HCT116 (cell line): ENCODE measurements at regions not wholly inside any gene's neighbourhood (a gene's known extent, or its start where the extent isn't known, plus 50 kb on each side); places are given as distances from the start of the nearest gene placed in this dataset.

Experiments used
- ATAC-seq: fragments of 200-7000 bp; cut with Tn5 transposase; 2 replicates; pipeline ENCODE4 v1.9.1; 2020; ENCODE audit warnings: mild to moderate bottlenecking, moderate library complexity
- BruUV-seq: library from RNA; stranded (reverse); fragments of 400-500 nt; replicated peaks from 2 replicates; lab custom pipeline; 2021; lab: Mats Ljungman, UMichigan
- CTCF ChIA-PET: fragments of 300-600 bp; sonication (Branson Sonifier 250); formaldehyde crosslinking; loops from one replicate; lab custom pipeline; 2021; ENCODE audit warnings: antibody characterized with exemption; lab: Charles Lee
- POLR2A ChIA-PET: fragments of 300-600, 350-600 bp; sonication (Branson Sonifier 250); formaldehyde crosslinking; loops from one replicate; lab custom pipeline; 2021; ENCODE audit warnings: antibody characterized with exemption; lab: Charles Lee
- RAD21 ChIA-PET, 2 experiments: fragments of 300-600 bp; sonication (Branson Sonifier 250); formaldehyde crosslinking; loops; one replicate each; lab custom pipeline; 2023; ENCODE audit warnings: low total read pairs in 2 of 2; ENCODE audit not compliant: uncharacterized antibody in 2 of 2, unreplicated experiment in 2 of 2, low non-redundant PET in 1 of 2; lab: Charles Lee
- DNase-seq: peaks from one replicate; pipeline ENCODE4 v3.0.0-alpha.2; 2010; ENCODE audit warnings: low read depth, low spot score
- H2AFZ ChIP-seq: fragments of 200-600 bp; shearing (Covaris generic), sonication (generic); 2 replicates; pipeline ENCODE4 v1.6.1; 2017; ENCODE audit warnings: low read depth, mixed run types, mixed read lengths, antibody characterized with exemption, low read length; ENCODE audit not compliant: poor library complexity, severe bottlenecking
- H3K27ac ChIP-seq: 2 replicates; pipeline ENCODE4 v1.5.1; 2012; ENCODE audit warnings: low read depth, low read length
- H3K27me3 ChIP-seq: fragments of 200-600 bp; sonication (generic); 2 replicates; pipeline ENCODE4 v1.6.1; 2016; ENCODE audit warnings: mixed run types, low read length, mixed read lengths; ENCODE audit not compliant: insufficient read depth
- H3K36me3 ChIP-seq, 2 experiments: fragments of 200-500 bp in 1 of 2; fragments of 200-600 bp in 1 of 2; sonication (Bioruptor generic) in 1 of 2; sonication (generic) in 1 of 2; 2 replicates each; pipeline versions ENCODE4 v1.5.1 to v1.6.1; 2014 to 2016; ENCODE audit warnings: low read length in 2 of 2, inconsistent platforms in 1 of 2, mixed read lengths in 1 of 2, mixed run types in 1 of 2; ENCODE audit not compliant: insufficient read depth in 2 of 2, control insufficient read depth in 1 of 2
- H3K4me1 ChIP-seq, 2 experiments: fragments of 200-600 bp in 1 of 2; sonication (generic) in 1 of 2; 2 replicates each; pipeline versions ENCODE4 v1.5.1 to v1.6.1; 2012 to 2017; ENCODE audit warnings: low read length in 2 of 2, inconsistent platforms in 1 of 2, mild to moderate bottlenecking in 1 of 2, mixed read lengths in 1 of 2, mixed run types in 1 of 2, moderate library complexity in 1 of 2; ENCODE audit not compliant: insufficient read depth in 2 of 2, control insufficient read depth in 1 of 2
- H3K4me2 ChIP-seq: fragments of 200-600 bp; sonication (generic); 2 replicates; pipeline ENCODE4 v1.6.1; 2017; ENCODE audit warnings: mixed run types, low read length, mixed read lengths
- H3K4me3 ChIP-seq, 2 experiments: fragments of 200-600 bp in 1 of 2; sonication (generic) in 1 of 2; replicated peaks in 1 of 2; 2 replicates each; pipeline ENCODE4 v1.5.1; 2011 to 2016; ENCODE audit warnings: low read length in 2 of 2, control low read depth in 1 of 2, low read depth in 1 of 2, mild to moderate bottlenecking in 1 of 2, mixed read lengths in 1 of 2, mixed run types in 1 of 2
- H3K79me2 ChIP-seq: fragments of 200-600 bp; sonication (generic); 2 replicates; pipeline ENCODE4 v1.6.1; 2017; ENCODE audit warnings: mild to moderate bottlenecking, mixed run types, low read length, moderate library complexity, mixed read lengths; ENCODE audit not compliant: insufficient read depth
- H3K9ac ChIP-seq: fragments of 200-600 bp; sonication (generic); 2 replicates; pipeline ENCODE4 v1.6.1; 2016; ENCODE audit warnings: low read length, mixed read lengths
- H3K9me2 ChIP-seq: fragments of 200-600 bp; sonication (generic), shearing (Covaris generic); 2 replicates; pipeline ENCODE4 v1.6.1; 2017; ENCODE audit warnings: mixed run types, mild to moderate bottlenecking, moderate library complexity; ENCODE audit not compliant: insufficient read depth
- H3K9me3 ChIP-seq, 2 experiments: fragments of 200-500 bp in 1 of 2; fragments of 200-600 bp in 1 of 2; sonication (Bioruptor generic) in 1 of 2; sonication (generic) in 1 of 2; 2 replicates each; pipeline ENCODE4 v1.6.1; 2014 to 2017; ENCODE audit warnings: low read length in 2 of 2, mixed read lengths in 2 of 2, inconsistent platforms in 1 of 2, low read depth in 1 of 2, mild to moderate bottlenecking in 1 of 2, mixed run types in 1 of 2, moderate library complexity in 1 of 2; ENCODE audit not compliant: control insufficient read depth in 1 of 2, insufficient read depth in 1 of 2
- H4K20me1 ChIP-seq: fragments of 200-600 bp; sonication (generic), shearing (Covaris generic); 2 replicates; pipeline ENCODE4 v1.6.1; 2017; ENCODE audit warnings: mixed run types, mild to moderate bottlenecking, moderate library complexity; ENCODE audit not compliant: insufficient read depth
- CBX3 ChIP-seq: IDR thresholded peaks from 2 replicates; pipeline ENCODE4 v1.6.1; 2012; ENCODE audit warnings: low read depth
- CEBPB ChIP-seq: IDR thresholded peaks from 2 replicates; pipeline ENCODE4 v1.6.1; 2012; ENCODE audit warnings: low read depth
- EGR1 ChIP-seq: IDR thresholded peaks from 2 replicates; pipeline ENCODE4 v1.6.1; 2012; ENCODE audit warnings: low read depth
- FOSL1 ChIP-seq: IDR thresholded peaks from 2 replicates; pipeline ENCODE4 v1.6.1; 2012; ENCODE audit warnings: low read depth
- JUND ChIP-seq: IDR thresholded peaks from 2 replicates; pipeline ENCODE4 v1.6.1; 2012
- POLR2A ChIP-seq: IDR thresholded peaks from 2 replicates; pipeline ENCODE4 v1.7.0; 2011; ENCODE audit warnings: borderline replicate concordance; ENCODE audit not compliant: insufficient read depth, insufficient read length; ENCODE audit errors: extremely low read depth
- RAD21 ChIP-seq: IDR thresholded peaks from 2 replicates; pipeline ENCODE4 v1.6.1; 2012; ENCODE audit warnings: low read depth, mild to moderate bottlenecking
- REST ChIP-seq: IDR thresholded peaks from 2 replicates; pipeline ENCODE4 v1.6.1; 2012; ENCODE audit warnings: low read depth
- SIN3A ChIP-seq: IDR thresholded peaks from 2 replicates; pipeline ENCODE4 v1.6.1; 2012; ENCODE audit warnings: low read depth
- SP1 ChIP-seq: IDR thresholded peaks from 2 replicates; pipeline ENCODE4 v1.6.1; 2012; ENCODE audit warnings: low read depth
- SRF ChIP-seq: IDR thresholded peaks from 2 replicates; pipeline ENCODE4 v1.6.1; 2012; ENCODE audit warnings: low read depth
- TCF7L2 ChIP-seq: IDR thresholded peaks from 2 replicates; pipeline ENCODE4 v1.7.0; 2011; ENCODE audit warnings: borderline replicate concordance, inconsistent platforms; ENCODE audit not compliant: insufficient read depth, insufficient read length; ENCODE audit errors: extremely low read depth
- YY1 ChIP-seq: IDR thresholded peaks from 2 replicates; pipeline ENCODE4 v1.6.1; 2011; ENCODE audit warnings: low read length, low read depth, moderate library complexity, mild to moderate bottlenecking; ENCODE audit not compliant: insufficient replicate concordance; ENCODE audit errors: extremely low read depth
- intact Hi-C: fragments of 100-400 bp; cut with micrococcal nuclease; formaldehyde crosslinking; loops from 2 replicates; pipeline ENCODE4 v1.10.0; 2022
- TF ChIP-seq, protein P1 (sequence below): IDR thresholded peaks from 2 replicates; pipeline ENCODE4 v1.6.1; 2011; ENCODE audit warnings: mild to moderate bottlenecking, low read length, moderate library complexity; ENCODE audit not compliant: insufficient replicate concordance; ENCODE audit errors: extremely low read depth
- TF ChIP-seq, protein P2 (sequence below), 3 experiments: fragments of 200-600 bp in 1 of 3; sonication (generic) in 1 of 3; IDR thresholded peaks in 2 of 3; conservative IDR thresholded peaks in 1 of 3; 2 replicates each; pipeline ENCODE4 v1.5.1; 2012 to 2017; ENCODE audit warnings: low read depth in 2 of 3, low read length in 2 of 3, antibody characterized with exemption in 1 of 3, borderline replicate concordance in 1 of 3, control low read depth in 1 of 3, mild to moderate bottlenecking in 1 of 3, mixed read lengths in 1 of 3, mixed run types in 1 of 3, moderate library complexity in 1 of 3; ENCODE audit not compliant: insufficient read depth in 1 of 3

- Histone ChIP-seq H2AFZ (no peak overlapping the region), H3K4me3 (peak overlapping the region in 1 of 2 experiments; percentile 26; a peak in 1 of 4 replicates), H3K9ac (no peak overlapping the region), H3K79me2 (peaks cover 5% of the 10 kb centered on the region; the same call in 1 of the 2 replicates), H4K20me1 (no peaks in the 10 kb centered on the region), H3K4me1 (peaks cover 21 to 40% of the 10 kb centered on the region in 2 experiments), H3K9me2 (no peaks in the 10 kb centered on the region), H3K4me2 (peak overlapping the region; percentile 59), H3K27me3 (no peaks in the 10 kb centered on the region), H3K36me3 (no peaks in the 10 kb centered on the region), H3K27ac (no peak overlapping the region), H3K9me3 (no peaks in the 10 kb centered on the region)
- RAD21 ChIA-PET: interaction anchor here in 1 of 2 experiments (0.9 kb wide), 1 partner anchor 40 kb away, joined by 3 read pairs; no protein-coding TSS in a partner anchor
- peak; percentile 63 for DNase-seq
- no peak for TF ChIP-seq POLR2A
- 0 out of 2 replicates have a peak, but pooled peaks have one; percentile 49 for TF ChIP-seq JUND
- TF ChIP-seq YY1: no peak
- 0 out of 2 replicates have a peak, but pooled peaks have one; percentile 40 for TF ChIP-seq CBX3
- no peak for TF ChIP-seq SRF
- TF ChIP-seq, protein P1, sequence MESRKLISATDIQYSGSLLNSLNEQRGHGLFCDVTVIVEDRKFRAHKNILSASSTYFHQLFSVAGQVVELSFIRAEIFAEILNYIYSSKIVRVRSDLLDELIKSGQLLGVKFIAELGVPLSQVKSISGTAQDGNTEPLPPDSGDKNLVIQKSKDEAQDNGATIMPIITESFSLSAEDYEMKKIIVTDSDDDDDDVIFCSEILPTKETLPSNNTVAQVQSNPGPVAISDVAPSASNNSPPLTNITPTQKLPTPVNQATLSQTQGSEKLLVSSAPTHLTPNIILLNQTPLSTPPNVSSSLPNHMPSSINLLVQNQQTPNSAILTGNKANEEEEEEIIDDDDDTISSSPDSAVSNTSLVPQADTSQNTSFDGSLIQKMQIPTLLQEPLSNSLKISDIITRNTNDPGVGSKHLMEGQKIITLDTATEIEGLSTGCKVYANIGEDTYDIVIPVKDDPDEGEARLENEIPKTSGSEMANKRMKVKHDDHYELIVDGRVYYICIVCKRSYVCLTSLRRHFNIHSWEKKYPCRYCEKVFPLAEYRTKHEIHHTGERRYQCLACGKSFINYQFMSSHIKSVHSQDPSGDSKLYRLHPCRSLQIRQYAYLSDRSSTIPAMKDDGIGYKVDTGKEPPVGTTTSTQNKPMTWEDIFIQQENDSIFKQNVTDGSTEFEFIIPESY: no peak
- TF ChIP-seq REST: no peak
- TF ChIP-seq CEBPB: 0 out of 2 replicates have a peak, but pooled peaks have one; percentile 19
- no peak for TF ChIP-seq RAD21
- TF ChIP-seq SP1: peak; percentile 37
- 0 out of 2 replicates have a peak, but pooled peaks have one; percentile 39 for TF ChIP-seq SIN3A
- peak; percentile 42; the same call in 1 of the 2 replicates for TF ChIP-seq FOSL1
- peak; percentile 18; the same call in 1 of the 2 replicates for TF ChIP-seq EGR1
- TF ChIP-seq, protein P2, sequence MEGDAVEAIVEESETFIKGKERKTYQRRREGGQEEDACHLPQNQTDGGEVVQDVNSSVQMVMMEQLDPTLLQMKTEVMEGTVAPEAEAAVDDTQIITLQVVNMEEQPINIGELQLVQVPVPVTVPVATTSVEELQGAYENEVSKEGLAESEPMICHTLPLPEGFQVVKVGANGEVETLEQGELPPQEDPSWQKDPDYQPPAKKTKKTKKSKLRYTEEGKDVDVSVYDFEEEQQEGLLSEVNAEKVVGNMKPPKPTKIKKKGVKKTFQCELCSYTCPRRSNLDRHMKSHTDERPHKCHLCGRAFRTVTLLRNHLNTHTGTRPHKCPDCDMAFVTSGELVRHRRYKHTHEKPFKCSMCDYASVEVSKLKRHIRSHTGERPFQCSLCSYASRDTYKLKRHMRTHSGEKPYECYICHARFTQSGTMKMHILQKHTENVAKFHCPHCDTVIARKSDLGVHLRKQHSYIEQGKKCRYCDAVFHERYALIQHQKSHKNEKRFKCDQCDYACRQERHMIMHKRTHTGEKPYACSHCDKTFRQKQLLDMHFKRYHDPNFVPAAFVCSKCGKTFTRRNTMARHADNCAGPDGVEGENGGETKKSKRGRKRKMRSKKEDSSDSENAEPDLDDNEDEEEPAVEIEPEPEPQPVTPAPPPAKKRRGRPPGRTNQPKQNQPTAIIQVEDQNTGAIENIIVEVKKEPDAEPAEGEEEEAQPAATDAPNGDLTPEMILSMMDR (IDR thresholded peaks at IDR 0.05 in 2 of 3, conservative IDR thresholded peaks at IDR 0.05 in 1 of 3; ENCODE audit: borderline replicate concordance in 1 of 3, insufficient read depth in 1 of 3, low read depth in 2 of 3, low read length in 2 of 3): no peak
- no peak for TF ChIP-seq TCF7L2
- no TSS peak for BruUV-seq
- CTCF ChIA-PET: no interaction called here
- intact Hi-C loops: no loop called here
- POLR2A ChIA-PET: no interaction called here
- peak; percentile 75 for ATAC-seq
These were observed 69.2 kb downstream of the TANC2 start for GRCh38 chr17:63035271-63035670.
